ENCODE measurements at regions not wholly inside any gene's neighbourhood (a gene's known extent, or its start where the extent isn't known, plus 50 kb on each side); places are given as distances from the start of the nearest gene placed in this dataset.

DNA sequence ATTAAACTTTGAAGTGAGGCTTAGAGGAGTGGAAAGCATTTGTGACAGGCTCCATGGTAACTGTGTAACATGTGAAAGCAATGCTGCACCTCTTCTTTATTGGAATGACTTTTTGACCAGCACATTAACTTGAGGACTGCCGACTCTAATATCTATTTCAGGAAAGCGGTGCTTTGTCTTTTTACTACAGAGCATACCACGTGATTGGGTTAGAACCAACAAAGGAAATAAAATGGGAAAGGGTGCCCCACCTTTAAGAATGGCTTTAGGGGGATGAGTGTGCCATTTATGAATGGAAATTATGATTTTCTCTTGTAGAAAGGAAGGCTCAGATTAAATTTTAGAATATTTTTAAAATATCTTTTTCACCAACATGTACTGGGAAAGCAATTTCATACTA is 57.3 kb upstream of the VPREB1 start:
- ChIA-PET POLR2A (ENCODE audit: low non-redundant PET) (no interaction called here), CTCF (no interaction called here)
- Histone ChIP-seq H3K9me3 (ENCODE audit: low read depth, low read length, poor library complexity, severe bottlenecking) (no peaks in the 10 kb centered on the region), H3K4me3 (ENCODE audit: low read depth, low read length, poor library complexity, severe bottlenecking) (no peak overlapping the region), H3K27me3 (replicated peaks; ENCODE audit: insufficient read depth, low read depth, low read length, poor library complexity) (peaks cover 52% of the 10 kb centered on the region), H3K4me1 (ENCODE audit: insufficient read depth, low read length, poor library complexity, severe bottlenecking) (no peaks in the 10 kb centered on the region), H3K27ac (ENCODE audit: low read depth, low read length, poor library complexity, severe bottlenecking) (no peak overlapping the region), H3K36me3 (ENCODE audit: insufficient read depth, low read length, poor library complexity, severe bottlenecking) (no peaks in the 10 kb centered on the region)
- TF ChIP-seq, protein P1, sequence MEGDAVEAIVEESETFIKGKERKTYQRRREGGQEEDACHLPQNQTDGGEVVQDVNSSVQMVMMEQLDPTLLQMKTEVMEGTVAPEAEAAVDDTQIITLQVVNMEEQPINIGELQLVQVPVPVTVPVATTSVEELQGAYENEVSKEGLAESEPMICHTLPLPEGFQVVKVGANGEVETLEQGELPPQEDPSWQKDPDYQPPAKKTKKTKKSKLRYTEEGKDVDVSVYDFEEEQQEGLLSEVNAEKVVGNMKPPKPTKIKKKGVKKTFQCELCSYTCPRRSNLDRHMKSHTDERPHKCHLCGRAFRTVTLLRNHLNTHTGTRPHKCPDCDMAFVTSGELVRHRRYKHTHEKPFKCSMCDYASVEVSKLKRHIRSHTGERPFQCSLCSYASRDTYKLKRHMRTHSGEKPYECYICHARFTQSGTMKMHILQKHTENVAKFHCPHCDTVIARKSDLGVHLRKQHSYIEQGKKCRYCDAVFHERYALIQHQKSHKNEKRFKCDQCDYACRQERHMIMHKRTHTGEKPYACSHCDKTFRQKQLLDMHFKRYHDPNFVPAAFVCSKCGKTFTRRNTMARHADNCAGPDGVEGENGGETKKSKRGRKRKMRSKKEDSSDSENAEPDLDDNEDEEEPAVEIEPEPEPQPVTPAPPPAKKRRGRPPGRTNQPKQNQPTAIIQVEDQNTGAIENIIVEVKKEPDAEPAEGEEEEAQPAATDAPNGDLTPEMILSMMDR (conservative IDR thresholded peaks at IDR 0.05; ENCODE audit: low read depth, low read length): no peak
- no peak for TF ChIP-seq EZH2 (IDR thresholded peaks at IDR 0.05; ENCODE audit: borderline replicate concordance, low read depth, low read length, poor library complexity, severe bottlenecking)
- intact Hi-C loops (cut with micrococcal nuclease; ENCODE audit: unreplicated experiment): no loop called here
- no peak for DNase-seq (ENCODE audit: low spot score)
- BruUV-seq (replicated peaks): no TSS peak

DNA sequence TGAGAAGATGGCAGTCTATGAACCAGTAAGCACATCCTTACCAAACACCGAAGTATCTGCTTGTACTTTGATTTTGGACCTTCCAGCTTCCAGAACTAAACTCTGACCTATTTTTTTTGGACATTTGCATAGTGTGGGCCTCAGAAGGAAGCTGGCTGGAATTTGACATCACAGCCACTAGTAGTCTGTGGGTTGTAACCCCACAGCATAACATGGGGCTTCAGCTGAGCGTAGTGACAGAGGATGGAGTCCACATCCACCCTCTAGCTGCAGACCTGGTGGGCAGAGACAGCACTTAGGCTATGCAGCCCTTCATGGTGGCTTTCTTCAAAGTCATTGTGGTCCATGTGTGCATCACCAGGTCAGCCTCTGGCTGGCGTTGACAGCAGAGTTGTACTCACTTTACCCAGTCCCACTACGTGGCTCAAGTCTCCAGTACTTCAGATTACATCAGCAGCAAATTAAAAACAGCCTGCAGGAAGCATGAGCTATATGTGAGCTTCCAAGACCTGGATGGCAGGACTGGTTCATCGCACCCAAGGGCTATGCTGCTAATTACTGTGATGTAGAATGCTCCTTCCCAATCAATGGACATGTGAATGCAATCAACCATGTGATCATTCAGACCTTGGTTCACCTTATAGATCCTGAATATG is 58.6 kb upstream of the VPREB1 start:
- H3K9me3 ChIP-seq (ENCODE audit: low read depth, low read length, poor library complexity, severe bottlenecking): no peaks in the 10 kb centered on the region
- H3K4me1 ChIP-seq (ENCODE audit: insufficient read depth, low read length, poor library complexity, severe bottlenecking): no peaks in the 10 kb centered on the region
- no TSS peak for BruUV-seq (replicated peaks)
- POLR2A ChIA-PET (ENCODE audit: low non-redundant PET): no interaction called here
- intact Hi-C loops (cut with micrococcal nuclease; ENCODE audit: unreplicated experiment): no loop called here
- TF ChIP-seq EZH2 (IDR thresholded peaks at IDR 0.05; ENCODE audit: borderline replicate concordance, low read depth, low read length, poor library complexity, severe bottlenecking): no peak
- TF ChIP-seq, protein P1 (conservative IDR thresholded peaks at IDR 0.05; ENCODE audit: low read depth, low read length): no peak
- H3K27ac ChIP-seq (ENCODE audit: low read depth, low read length, poor library complexity, severe bottlenecking): no peak overlapping the region
- no peak overlapping the region for H3K4me3 ChIP-seq (ENCODE audit: low read depth, low read length, poor library complexity, severe bottlenecking)
- H3K36me3 ChIP-seq (ENCODE audit: insufficient read depth, low read length, poor library complexity, severe bottlenecking): no peaks in the 10 kb centered on the region
- peaks cover 65% of the 10 kb centered on the region for H3K27me3 ChIP-seq (replicated peaks; ENCODE audit: insufficient read depth, low read depth, low read length, poor library complexity)
- DNase-seq (ENCODE audit: low spot score): no peak
- CTCF ChIA-PET: interaction anchor here (0.7 kb wide), 1 partner anchor 10 kb away, joined by 3 read pairs; no protein-coding TSS in a partner anchor

DNA sequence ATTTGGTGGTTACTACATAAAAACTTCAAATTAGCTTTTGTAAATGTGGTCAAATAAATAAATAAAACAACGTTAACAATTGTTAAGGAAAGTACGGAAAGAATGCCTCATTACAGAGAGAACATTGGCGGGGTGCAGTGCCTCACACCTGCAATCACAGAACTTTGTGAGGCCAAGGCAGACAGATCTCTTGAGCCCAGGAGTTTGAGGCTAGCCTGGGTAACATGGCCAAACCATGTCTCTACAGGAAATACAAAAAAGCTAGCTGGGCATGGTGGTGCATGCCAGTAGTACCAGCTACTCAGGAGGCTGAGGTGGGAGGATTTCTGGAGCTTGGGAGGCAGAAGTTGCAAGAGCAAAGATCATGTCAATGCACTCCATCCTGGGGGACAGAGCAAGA is 59.4 kb upstream of the VPREB1 start:
- Histone ChIP-seq H3K4me3 (ENCODE audit: low read depth, low read length, poor library complexity, severe bottlenecking) (no peak overlapping the region), H3K36me3 (ENCODE audit: insufficient read depth, low read length, poor library complexity, severe bottlenecking) (no peaks in the 10 kb centered on the region), H3K27me3 (replicated peaks; ENCODE audit: insufficient read depth, low read depth, low read length, poor library complexity) (peaks cover 72% of the 10 kb centered on the region), H3K9me3 (ENCODE audit: low read depth, low read length, poor library complexity, severe bottlenecking) (no peaks in the 10 kb centered on the region), H3K4me1 (ENCODE audit: insufficient read depth, low read length, poor library complexity, severe bottlenecking) (no peaks in the 10 kb centered on the region), H3K27ac (ENCODE audit: low read depth, low read length, poor library complexity, severe bottlenecking) (no peak overlapping the region)
- BruUV-seq (replicated peaks): no TSS peak
- ChIA-PET POLR2A (ENCODE audit: low non-redundant PET) (no interaction called here), CTCF (no interaction called here)
- intact Hi-C loops (cut with micrococcal nuclease; ENCODE audit: unreplicated experiment): no loop called here
- TF ChIP-seq, protein P1 (conservative IDR thresholded peaks at IDR 0.05; ENCODE audit: low read depth, low read length): no peak
- TF ChIP-seq EZH2 (IDR thresholded peaks at IDR 0.05; ENCODE audit: borderline replicate concordance, low read depth, low read length, poor library complexity, severe bottlenecking): peak; percentile 28
- no peak for DNase-seq (ENCODE audit: low spot score)

Measured in A673 (cell line).